ENCODE measurements at regions not wholly inside any gene's neighbourhood (a gene's known extent, or its start where the extent isn't known, plus 50 kb on each side); places are given as distances from the start of the nearest gene placed in this dataset.
A peak's percentile ranks its signal among the peaks of the same experiment; 100 is the strongest.

- no peak for DNase-seq
- Mint-ChIP-seq H3K4me3 (no peak overlapping the region), H3K27ac (no peak overlapping the region), H3K27me3 (ENCODE audit: low read depth, poor library complexity) (no peaks in the 10 kb centered on the region), H3K36me3 (ENCODE audit: low read depth) (no peaks in the 10 kb centered on the region), H3K9me3 (no peaks in the 10 kb centered on the region), H3K4me1 (peaks cover 7% of the 10 kb centered on the region)
- no peak for TF ChIP-seq CTCF (IDR thresholded peaks at IDR 0.05)
Observed at GRCh38 chr13:66210677-66211076, 1019.5 kb downstream of the PCDH9 start.

GRCh38 chr13:66208589-66208988 is 1021.5 kb downstream of the PCDH9 start:
- DNase-seq = no peak
- H3K27ac Mint-ChIP-seq = no peak overlapping the region
- no peaks in the 10 kb centered on the region for H3K27me3 Mint-ChIP-seq (ENCODE audit: low read depth, poor library complexity)
- no peak for TF ChIP-seq CTCF (IDR thresholded peaks at IDR 0.05)
- H3K4me1 Mint-ChIP-seq = peaks cover 7% of the 10 kb centered on the region
- no peak overlapping the region for H3K4me3 Mint-ChIP-seq
- H3K9me3 Mint-ChIP-seq = no peaks in the 10 kb centered on the region
- no peaks in the 10 kb centered on the region for H3K36me3 Mint-ChIP-seq (ENCODE audit: low read depth)

GRCh38 chr13:66207610-66208009 is 1022.5 kb downstream of the PCDH9 start:
- peak overlapping the region; percentile 11 for H3K27ac Mint-ChIP-seq
- no peaks in the 10 kb centered on the region for H3K27me3 Mint-ChIP-seq (ENCODE audit: low read depth, poor library complexity)
- H3K4me3 Mint-ChIP-seq = no peak overlapping the region
- H3K9me3 Mint-ChIP-seq = no peaks in the 10 kb centered on the region
- no peaks in the 10 kb centered on the region for H3K36me3 Mint-ChIP-seq (ENCODE audit: low read depth)
- TF ChIP-seq CTCF (IDR thresholded peaks at IDR 0.05) = no peak
- no peak for DNase-seq
- H3K4me1 Mint-ChIP-seq = peaks cover 7% of the 10 kb centered on the region

- no peaks in the 10 kb centered on the region for H3K27me3 Mint-ChIP-seq (ENCODE audit: low read depth, poor library complexity)
- no peak for TF ChIP-seq CTCF (IDR thresholded peaks at IDR 0.05)
- DNase-seq = no peak
- no peak overlapping the region for H3K4me3 Mint-ChIP-seq
- H3K9me3 Mint-ChIP-seq = no peaks in the 10 kb centered on the region
- H3K27ac Mint-ChIP-seq = no peak overlapping the region
- no peaks in the 10 kb centered on the region for H3K36me3 Mint-ChIP-seq (ENCODE audit: low read depth)
- no peaks in the 10 kb centered on the region for H3K4me1 Mint-ChIP-seq
Observed at GRCh38 chr13:66205807-66206206, 1024.3 kb downstream of the PCDH9 start.

- H3K36me3 Mint-ChIP-seq (ENCODE audit: low read depth) = no peaks in the 10 kb centered on the region
- no peaks in the 10 kb centered on the region for H3K27me3 Mint-ChIP-seq (ENCODE audit: low read depth, poor library complexity)
- no peak overlapping the region for H3K27ac Mint-ChIP-seq
- no peaks in the 10 kb centered on the region for H3K4me1 Mint-ChIP-seq
- no peak for DNase-seq
- H3K9me3 Mint-ChIP-seq = peaks cover 19% of the 10 kb centered on the region
- TF ChIP-seq CTCF (IDR thresholded peaks at IDR 0.05) = no peak
- no peak overlapping the region for H3K4me3 Mint-ChIP-seq
Observed at GRCh38 chr13:66200555-66200954, 1029.6 kb downstream of the PCDH9 start.

GRCh38 chr13:66195238-66195637 is 1034.9 kb downstream of the PCDH9 start:
- TF ChIP-seq CTCF (IDR thresholded peaks at IDR 0.05) = no peak
- DNase-seq = no peak
- Mint-ChIP-seq H3K27ac (no peak overlapping the region), H3K36me3 (ENCODE audit: low read depth) (no peaks in the 10 kb centered on the region), H3K9me3 (peaks cover 19% of the 10 kb centered on the region), H3K27me3 (ENCODE audit: low read depth, poor library complexity) (no peaks in the 10 kb centered on the region), H3K4me3 (no peak overlapping the region), H3K4me1 (no peaks in the 10 kb centered on the region)
